GM23248 (cell line): ENCODE measurements at regions not wholly inside any gene's neighbourhood (a gene's known extent, or its start where the extent isn't known, plus 50 kb on each side); places are given as distances from the start of the nearest gene placed in this dataset.

Experiments used
- EZH2 ChIP-seq: fragments of 200-600 bp; sonication (generic); IDR thresholded peaks from 2 replicates; pipeline ENCODE4 v1.6.1; 2018; ENCODE audit warnings: antibody characterized with exemption, mild to moderate bottlenecking; ENCODE audit not compliant: insufficient read depth, poor library complexity, severe bottlenecking
- EZH2phosphoT487 ChIP-seq: fragments of 200-600 bp; sonication (generic); IDR thresholded peaks from 2 replicates; pipeline ENCODE4 v1.6.1; 2018; ENCODE audit warnings: antibody characterized with exemption, moderate library complexity, mild to moderate bottlenecking, low read depth; ENCODE audit not compliant: insufficient read depth

DNA sequence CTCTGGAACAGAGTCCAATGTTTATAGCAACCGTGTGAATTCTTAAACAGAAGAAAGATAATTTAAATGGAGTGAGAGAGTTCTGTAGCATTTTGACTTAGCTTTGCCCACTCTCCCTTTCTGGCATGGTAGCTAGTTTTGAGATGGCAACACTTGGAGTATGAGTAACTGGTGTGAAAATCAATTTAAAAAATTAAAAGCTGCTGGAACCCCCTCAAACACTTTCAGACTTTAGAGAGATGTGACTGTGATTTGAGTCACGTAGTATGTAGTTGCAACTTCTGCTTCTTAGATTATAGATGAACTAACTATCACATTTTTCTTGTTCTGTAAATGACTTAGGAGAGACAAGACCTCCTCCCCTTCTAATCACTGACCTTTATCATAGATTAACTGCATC is 2309.5 kb upstream of the C9orf72 start:
- TF ChIP-seq EZH2 (no peak), EZH2phosphoT487 (no peak)
